ENCODE measurements at regions not wholly inside any gene's neighbourhood (a gene's known extent, or its start where the extent isn't known, plus 50 kb on each side); places are given as distances from the start of the nearest gene placed in this dataset.

DNA sequence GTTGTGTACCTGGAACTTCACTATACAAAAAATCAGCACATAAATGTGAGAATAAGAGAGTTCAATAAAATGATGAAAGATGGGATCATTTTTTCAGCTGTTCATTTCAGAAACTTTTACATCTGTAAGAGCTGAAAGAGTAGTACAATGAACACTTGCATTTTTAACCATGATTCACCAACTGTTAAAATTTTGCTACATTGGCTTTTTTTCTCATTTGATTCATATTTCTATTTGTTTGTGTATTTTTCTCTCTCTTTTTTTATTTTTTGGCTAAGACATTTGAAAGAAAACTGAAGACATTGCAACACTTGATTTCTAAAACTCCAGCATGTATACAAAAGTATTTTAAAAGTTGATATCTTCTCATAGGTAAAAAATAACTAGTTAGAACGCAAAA lies 98.3 kb upstream of the CDIN1 start:
- Histone ChIP-seq H3K9me3 (ENCODE audit: control insufficient read depth, insufficient read depth, low read length) (no peaks in the 10 kb centered on the region), H3K4me3 (ENCODE audit: low read length) (no peak overlapping the region), H3K36me3 (ENCODE audit: control insufficient read depth, low read length) (no peaks in the 10 kb centered on the region), H4K20me1 (ENCODE audit: control insufficient read depth, insufficient read depth, low read depth, low read length) (no peaks in the 10 kb centered on the region), H3K27ac (ENCODE audit: low read depth, low read length) (no peak overlapping the region), H3K4me1 (ENCODE audit: control insufficient read depth, low read length) (no peaks in the 10 kb centered on the region), H3K79me2 (ENCODE audit: control insufficient read depth, low read length) (no peaks in the 10 kb centered on the region), H3K9me2 (replicated peaks; ENCODE audit: control insufficient read depth, low read length) (no peaks in the 10 kb centered on the region), H3F3A (ENCODE audit: control insufficient read depth, insufficient read depth) (no peaks in the 10 kb centered on the region), H3K27me3 (ENCODE audit: control insufficient read depth, low read length) (no peaks in the 10 kb centered on the region), H3K4me2 (ENCODE audit: low read length) (no peak overlapping the region)
- TF ChIP-seq, protein P1, sequence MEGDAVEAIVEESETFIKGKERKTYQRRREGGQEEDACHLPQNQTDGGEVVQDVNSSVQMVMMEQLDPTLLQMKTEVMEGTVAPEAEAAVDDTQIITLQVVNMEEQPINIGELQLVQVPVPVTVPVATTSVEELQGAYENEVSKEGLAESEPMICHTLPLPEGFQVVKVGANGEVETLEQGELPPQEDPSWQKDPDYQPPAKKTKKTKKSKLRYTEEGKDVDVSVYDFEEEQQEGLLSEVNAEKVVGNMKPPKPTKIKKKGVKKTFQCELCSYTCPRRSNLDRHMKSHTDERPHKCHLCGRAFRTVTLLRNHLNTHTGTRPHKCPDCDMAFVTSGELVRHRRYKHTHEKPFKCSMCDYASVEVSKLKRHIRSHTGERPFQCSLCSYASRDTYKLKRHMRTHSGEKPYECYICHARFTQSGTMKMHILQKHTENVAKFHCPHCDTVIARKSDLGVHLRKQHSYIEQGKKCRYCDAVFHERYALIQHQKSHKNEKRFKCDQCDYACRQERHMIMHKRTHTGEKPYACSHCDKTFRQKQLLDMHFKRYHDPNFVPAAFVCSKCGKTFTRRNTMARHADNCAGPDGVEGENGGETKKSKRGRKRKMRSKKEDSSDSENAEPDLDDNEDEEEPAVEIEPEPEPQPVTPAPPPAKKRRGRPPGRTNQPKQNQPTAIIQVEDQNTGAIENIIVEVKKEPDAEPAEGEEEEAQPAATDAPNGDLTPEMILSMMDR (IDR thresholded peaks at IDR 0.05; ENCODE audit: low read depth, low read length, poor library complexity, severe bottlenecking): no peak
- no peak for TF ChIP-seq EZH2phosphoT487 (IDR thresholded peaks at IDR 0.05; ENCODE audit: borderline replicate concordance, low read length)

DNA sequence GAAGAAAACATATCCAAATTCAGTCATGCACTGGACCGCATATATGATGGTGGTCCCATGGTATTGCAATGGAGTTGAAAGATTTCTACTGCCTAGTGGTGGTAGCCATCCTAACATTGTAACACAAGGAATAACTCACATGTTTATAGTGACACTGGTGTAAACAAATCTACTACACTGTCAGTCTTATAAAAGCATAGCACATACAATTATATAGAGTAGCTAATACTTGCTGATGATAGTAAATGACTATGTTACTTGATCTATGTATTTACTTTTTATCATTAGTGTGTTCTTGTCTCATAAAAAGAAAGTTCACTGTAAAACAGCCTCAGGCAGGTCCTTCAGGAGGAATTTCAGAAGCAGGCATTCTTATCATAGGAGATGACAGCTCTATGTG lies 96.0 kb upstream of the CDIN1 start:
- no peak overlapping the region for H3K4me2 ChIP-seq (ENCODE audit: low read length)
- TF ChIP-seq EZH2phosphoT487 (IDR thresholded peaks at IDR 0.05; ENCODE audit: borderline replicate concordance, low read length): no peak
- TF ChIP-seq, protein P1 (IDR thresholded peaks at IDR 0.05; ENCODE audit: low read depth, low read length, poor library complexity, severe bottlenecking): no peak
- H4K20me1 ChIP-seq (ENCODE audit: control insufficient read depth, insufficient read depth, low read depth, low read length): no peaks in the 10 kb centered on the region
- H3K36me3 ChIP-seq (ENCODE audit: control insufficient read depth, low read length): no peaks in the 10 kb centered on the region
- no peaks in the 10 kb centered on the region for H3K9me2 ChIP-seq (replicated peaks; ENCODE audit: control insufficient read depth, low read length)
- H3F3A ChIP-seq (ENCODE audit: control insufficient read depth, insufficient read depth): no peaks in the 10 kb centered on the region
- no peaks in the 10 kb centered on the region for H3K27me3 ChIP-seq (ENCODE audit: control insufficient read depth, low read length)
- H3K27ac ChIP-seq (ENCODE audit: low read depth, low read length): no peak overlapping the region
- H3K9me3 ChIP-seq (ENCODE audit: control insufficient read depth, insufficient read depth, low read length): no peaks in the 10 kb centered on the region
- H3K4me3 ChIP-seq (ENCODE audit: low read length): no peak overlapping the region
- H3K4me1 ChIP-seq (ENCODE audit: control insufficient read depth, low read length): no peaks in the 10 kb centered on the region
- H3K79me2 ChIP-seq (ENCODE audit: control insufficient read depth, low read length): no peaks in the 10 kb centered on the region

DNA sequence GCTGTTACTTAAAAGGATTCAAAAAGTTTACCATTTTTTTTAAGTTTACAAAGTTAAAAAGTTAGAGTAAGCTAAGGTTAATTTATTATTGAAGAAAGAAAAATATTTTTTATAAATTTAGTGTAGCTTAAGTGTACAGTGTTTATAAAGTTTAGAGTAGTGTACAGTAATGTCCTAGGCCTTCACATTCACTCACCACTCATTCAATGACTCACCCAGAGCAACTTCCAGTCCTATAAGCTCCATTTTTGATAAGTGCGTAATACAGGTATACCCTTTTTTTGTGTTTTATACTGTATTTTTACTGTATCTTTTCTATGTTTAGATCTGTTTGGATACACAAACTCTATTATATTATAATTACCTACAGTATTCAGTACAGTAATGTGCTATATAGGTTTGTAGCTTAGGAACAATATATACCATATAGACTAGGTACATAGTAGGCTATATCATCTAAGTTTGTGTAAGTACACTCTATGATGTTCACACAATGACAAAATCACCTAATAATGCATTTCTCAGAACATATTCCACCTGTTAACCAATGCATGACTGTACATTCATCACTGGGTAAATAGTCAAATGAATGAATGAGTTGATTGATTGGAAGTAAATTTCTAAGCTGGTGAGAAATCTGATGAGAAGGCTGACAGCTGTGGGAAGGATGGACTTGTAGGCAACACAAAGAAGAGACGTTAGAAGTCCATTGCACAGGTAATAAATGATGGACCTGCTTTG lies 95.2 kb upstream of the CDIN1 start:
- no peak for TF ChIP-seq EZH2phosphoT487 (IDR thresholded peaks at IDR 0.05; ENCODE audit: borderline replicate concordance, low read length)
- TF ChIP-seq, protein P1 (IDR thresholded peaks at IDR 0.05; ENCODE audit: low read depth, low read length, poor library complexity, severe bottlenecking): no peak
- no peaks in the 10 kb centered on the region for H3F3A ChIP-seq (ENCODE audit: control insufficient read depth, insufficient read depth)
- no peaks in the 10 kb centered on the region for H3K79me2 ChIP-seq (ENCODE audit: control insufficient read depth, low read length)
- H3K9me2 ChIP-seq (replicated peaks; ENCODE audit: control insufficient read depth, low read length): no peaks in the 10 kb centered on the region
- no peaks in the 10 kb centered on the region for H4K20me1 ChIP-seq (ENCODE audit: control insufficient read depth, insufficient read depth, low read depth, low read length)
- H3K4me3 ChIP-seq (ENCODE audit: low read length): no peak overlapping the region
- no peak overlapping the region for H3K27ac ChIP-seq (ENCODE audit: low read depth, low read length)
- no peaks in the 10 kb centered on the region for H3K9me3 ChIP-seq (ENCODE audit: control insufficient read depth, insufficient read depth, low read length)
- no peaks in the 10 kb centered on the region for H3K4me1 ChIP-seq (ENCODE audit: control insufficient read depth, low read length)
- H3K27me3 ChIP-seq (ENCODE audit: control insufficient read depth, low read length): no peaks in the 10 kb centered on the region
- H3K36me3 ChIP-seq (ENCODE audit: control insufficient read depth, low read length): no peaks in the 10 kb centered on the region
- H3K4me2 ChIP-seq (ENCODE audit: low read length): no peak overlapping the region
